ENCODE measurements at regions not wholly inside any gene's neighbourhood (a gene's known extent, or its start where the extent isn't known, plus 50 kb on each side); places are given as distances from the start of the nearest gene placed in this dataset.

DNA sequence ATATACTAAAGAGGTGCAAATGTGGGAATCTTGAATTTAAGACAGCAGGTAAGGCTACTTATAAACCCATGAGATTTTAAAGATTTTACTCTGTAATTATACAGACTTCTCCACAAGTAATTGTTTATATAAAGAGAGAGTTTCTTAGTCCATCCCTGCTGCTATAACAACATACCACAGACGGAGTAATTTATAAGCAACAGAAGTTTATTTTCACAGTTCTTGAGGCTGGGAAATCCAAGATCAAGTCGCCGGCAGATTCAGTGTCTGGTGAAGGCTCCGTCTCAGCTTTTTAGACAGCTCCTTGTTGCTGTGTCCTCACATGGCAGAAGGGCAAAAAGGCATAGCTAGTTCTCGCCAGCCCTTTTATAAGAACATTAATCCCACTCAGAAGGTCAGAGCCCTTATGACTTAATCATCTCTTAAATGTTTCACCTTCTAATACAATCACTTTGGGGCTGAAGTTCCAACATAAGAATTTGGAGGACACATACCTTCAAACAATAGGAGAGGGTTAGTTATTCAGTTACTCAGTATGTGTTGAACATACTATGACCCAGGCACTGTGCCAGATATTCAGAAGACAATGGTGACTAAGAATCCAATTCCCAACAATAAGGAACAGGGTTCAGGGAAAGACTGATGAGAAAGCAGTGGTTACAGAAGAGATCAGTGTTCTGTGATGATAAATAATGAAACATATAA is 466.0 kb downstream of the RIT2 start:
- DNase-seq = no peak

DNA sequence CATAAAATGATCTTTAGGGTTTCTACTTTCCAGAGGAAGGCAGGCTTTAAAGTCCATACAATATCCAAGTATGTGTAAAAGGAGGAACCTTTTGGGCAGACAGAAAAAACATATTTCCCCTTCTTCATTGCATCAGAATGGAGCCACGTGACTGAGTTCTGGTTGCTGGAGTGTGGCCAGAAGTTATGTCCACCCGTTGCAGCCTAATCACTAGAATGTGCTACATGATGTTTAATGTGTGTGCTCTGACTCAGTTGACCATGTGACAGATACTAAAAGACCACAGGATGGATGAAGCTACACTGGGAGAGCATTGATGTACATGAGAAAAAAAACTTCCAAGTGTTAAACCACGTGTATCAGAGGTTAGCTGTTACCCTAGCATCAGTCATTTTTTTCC is 460.9 kb downstream of the RIT2 start:
- no peak for DNase-seq

GRCh38 chr18:42657551-42657950 is 457.9 kb downstream of the RIT2 start:
- no peak for DNase-seq

GRCh38 chr18:42658171-42658570 is 457.3 kb downstream of the RIT2 start:
- DNase-seq = no peak

DNA sequence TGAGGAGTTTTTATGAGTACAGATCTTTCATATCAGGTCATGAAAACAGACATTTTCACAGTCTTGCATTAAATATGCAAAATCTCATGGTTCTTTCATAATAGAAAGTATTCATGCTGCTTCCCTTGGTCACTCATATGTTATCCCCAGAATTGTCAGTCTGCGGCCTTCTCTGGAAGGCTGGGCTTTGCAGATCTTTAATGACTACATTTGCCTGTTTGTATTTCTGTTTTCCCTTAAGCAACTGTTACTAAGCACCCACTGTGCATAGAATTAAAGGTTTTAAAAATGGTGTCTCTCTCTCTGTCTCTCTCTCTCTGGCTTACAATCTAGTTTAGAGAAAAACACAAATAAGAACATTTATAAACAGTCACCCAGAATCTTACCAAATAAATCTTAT is 456.3 kb downstream of the RIT2 start:
- DNase-seq = no peak

DNA sequence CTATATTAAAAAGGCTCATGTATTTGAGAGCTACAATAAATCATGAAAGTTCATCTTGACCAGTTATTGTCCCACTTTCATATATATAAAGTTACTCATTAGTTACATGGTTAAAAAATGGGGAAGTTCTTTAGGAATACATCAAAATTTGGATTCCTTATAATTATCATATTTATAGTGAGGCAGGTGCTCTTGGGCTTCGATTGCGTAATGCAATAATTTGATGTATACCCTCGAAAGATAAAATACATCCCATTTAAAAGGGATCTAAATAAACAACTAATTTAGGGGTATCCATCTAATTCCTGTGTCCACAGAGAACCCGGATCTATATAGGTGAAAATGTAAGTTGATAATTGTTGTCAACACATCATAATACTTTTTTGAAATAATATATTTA is 444.6 kb downstream of the RIT2 start:
- DNase-seq = no peak

- DNase-seq = no peak
Measured at GRCh38 chr18:42675810-42676209, 439.7 kb downstream of the RIT2 start.

- DNase-seq = no peak
Measured at GRCh38 chr18:42683094-42683493, 432.4 kb downstream of the RIT2 start.

DNA sequence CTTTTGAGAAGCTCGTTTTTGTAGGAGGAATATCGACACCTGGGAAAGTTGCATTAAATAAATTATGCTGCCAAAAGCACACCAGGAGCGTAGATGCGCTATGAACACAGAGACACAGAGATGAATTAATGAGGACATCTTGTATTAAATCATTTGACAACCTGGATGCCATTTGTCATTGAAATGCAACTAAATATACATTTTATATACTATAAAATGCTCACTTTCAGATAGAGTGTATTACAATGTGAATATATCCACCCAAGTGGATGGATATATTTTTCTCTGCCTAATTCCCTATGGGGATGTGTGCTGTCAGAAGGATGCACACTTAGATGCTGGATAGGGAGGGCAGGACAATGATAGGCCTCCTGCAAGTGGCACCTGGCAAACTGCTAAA is 426.2 kb downstream of the RIT2 start:
- DNase-seq = no peak
